ENCODE measurements at regions not wholly inside any gene's neighbourhood (a gene's known extent, or its start where the extent isn't known, plus 50 kb on each side); places are given as distances from the start of the nearest gene placed in this dataset.

GRCh38 chr20:57964011-57964862, 254.4 kb upstream of the PMEPA1 start:
- Histone ChIP-seq H3K9me3 (no peaks in the 10 kb centered on the region), H3K27ac (peak overlapping the region in 1 of 8 donors; percentile 25), H3K4me1 (no peaks in the 10 kb centered on the region), H3K36me3 (no peaks in the 10 kb centered on the region), H3K4me3 (no peak overlapping the region), H3K27me3 (replicated peaks in 1 of 7) (peaks cover 0 to 32% (median under 1%) of the 10 kb centered on the region in 7 donors)
- intact Hi-C loops (cut with DNase I; ENCODE audit: low total_unique reads), result no loop called here
- DNase-seq, result no peak
- 77 to 85% (median 83%) methylated on average over 15 of the region's 15 CpGs for WGBS, 5 donors
- no peak for TF ChIP-seq POLR2A (IDR thresholded peaks at IDR 0.05)
- no peak for TF ChIP-seq POLR2AphosphoS5 (IDR thresholded peaks at IDR 0.05)
- TF ChIP-seq CTCF (IDR thresholded peaks at IDR 0.05 in 8 of 11, conservative IDR thresholded peaks at IDR 0.05 in 3 of 11), result no peak

- Histone ChIP-seq H3K36me3 (no peaks in the 10 kb centered on the region), H3K27ac (no peak overlapping the region), H3K9me3 (no peaks in the 10 kb centered on the region), H3K27me3 (replicated peaks in 1 of 7) (peaks cover 0 to 5% (median 0%) of the 10 kb centered on the region in 7 donors), H3K4me1 (no peaks in the 10 kb centered on the region), H3K4me3 (no peak overlapping the region)
- intact Hi-C loops (cut with DNase I; ENCODE audit: low total_unique reads), result no loop called here
- no peak for DNase-seq
- no peak for TF ChIP-seq CTCF (IDR thresholded peaks at IDR 0.05 in 8 of 11, conservative IDR thresholded peaks at IDR 0.05 in 3 of 11)
- TF ChIP-seq POLR2AphosphoS5 (IDR thresholded peaks at IDR 0.05), result no peak
- TF ChIP-seq POLR2A (IDR thresholded peaks at IDR 0.05), result no peak
- WGBS, 5 donors, result 69 to 88% (median 82%) methylated on average over 19 of the region's 19 CpGs
Measured at GRCh38 chr20:57960803-57961575, 251.2 kb upstream of the PMEPA1 start.

- WGBS, 5 donors, result 89 to 100% (median 95%) methylated on average over 4 of the region's 4 CpGs
- TF ChIP-seq CTCF (IDR thresholded peaks at IDR 0.05 in 8 of 11, conservative IDR thresholded peaks at IDR 0.05 in 3 of 11) (no peak), POLR2AphosphoS5 (IDR thresholded peaks at IDR 0.05) (no peak), POLR2A (IDR thresholded peaks at IDR 0.05) (no peak)
Measured at GRCh38 chr20:57959589-57959988, 249.8 kb upstream of the PMEPA1 start.

GRCh38 chr20:57959018-57959417, 249.2 kb upstream of the PMEPA1 start:
- no peak for DNase-seq
- 85 to 94% (median 92%) methylated on average over 12 of the region's 12 CpGs for WGBS, 5 donors
- no peak overlapping the region for H3K4me3 ChIP-seq
- TF ChIP-seq POLR2A (IDR thresholded peaks at IDR 0.05) (no peak), CTCF (IDR thresholded peaks at IDR 0.05 in 8 of 11, conservative IDR thresholded peaks at IDR 0.05 in 3 of 11) (no peak), POLR2AphosphoS5 (IDR thresholded peaks at IDR 0.05) (no peak)
- no peak overlapping the region for H3K27ac ChIP-seq
- H3K4me1 ChIP-seq, result no peaks in the 10 kb centered on the region
- H3K36me3 ChIP-seq, result no peaks in the 10 kb centered on the region
- peaks cover 0 to 7% (median 0%) of the 10 kb centered on the region in 8 donors for H3K9me3 ChIP-seq
- intact Hi-C loops (cut with DNase I; ENCODE audit: low total_unique reads), result no loop called here
- H3K27me3 ChIP-seq (replicated peaks in 1 of 7), result no peaks in the 10 kb centered on the region

More at GRCh38 chr20:57959589-57959988, 249.8 kb upstream of the PMEPA1 start:
- H3K4me3 ChIP-seq, result no peak overlapping the region
- no peak for DNase-seq
- intact Hi-C loops (cut with DNase I; ENCODE audit: low total_unique reads), result no loop called here
- H3K4me1 ChIP-seq, result no peaks in the 10 kb centered on the region
- peaks cover 0 to 2% (median 0%) of the 10 kb centered on the region in 8 donors for H3K9me3 ChIP-seq
- H3K27ac ChIP-seq, result no peak overlapping the region
- H3K27me3 ChIP-seq (replicated peaks in 1 of 7), result no peaks in the 10 kb centered on the region
- no peaks in the 10 kb centered on the region for H3K36me3 ChIP-seq
